GM19463 (cell line): ENCODE measurements at regions not wholly inside any gene's neighbourhood (a gene's known extent, or its start where the extent isn't known, plus 50 kb on each side); places are given as distances from the start of the nearest gene placed in this dataset.

ENCODE experiments used
- ATAC-seq: cut with Tn5 transposase; IDR thresholded peaks from one replicate; pipeline ENCODE4 v1.9.1; 2021; ENCODE audit warnings: mild to moderate bottlenecking, moderate library complexity; ENCODE audit not compliant: unreplicated experiment

GRCh38 chr12:118467641-118468305, 91.4 kb downstream of the SUDS3 start:
- no peak for ATAC-seq

GRCh38 chr12:118472940-118473339, 96.6 kb downstream of the SUDS3 start:
- ATAC-seq = no peak

DNA sequence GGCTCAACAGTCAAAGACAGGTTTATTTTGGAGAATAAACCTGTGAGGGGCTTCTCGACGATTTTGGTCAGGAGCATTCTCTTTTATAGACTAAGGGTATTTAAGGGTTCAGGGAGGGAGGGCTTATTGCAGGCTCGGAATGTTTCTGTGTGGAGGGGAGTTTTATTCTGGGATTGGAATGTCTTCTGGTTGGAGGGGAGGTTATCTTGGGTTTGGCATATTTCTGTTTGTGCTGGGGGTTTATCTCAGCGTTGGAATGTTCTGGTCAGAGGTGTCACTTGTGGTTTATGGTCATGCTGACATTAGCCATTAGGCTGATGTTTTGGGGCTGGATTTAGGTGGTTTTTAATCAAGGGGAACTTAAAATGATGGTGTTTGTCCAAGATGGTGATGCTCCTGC, 103.9 kb downstream of the SUDS3 start:
- ATAC-seq = no peak

GRCh38 chr12:118488034-118488433, 111.7 kb downstream of the SUDS3 start:
- ATAC-seq = no peak

DNA sequence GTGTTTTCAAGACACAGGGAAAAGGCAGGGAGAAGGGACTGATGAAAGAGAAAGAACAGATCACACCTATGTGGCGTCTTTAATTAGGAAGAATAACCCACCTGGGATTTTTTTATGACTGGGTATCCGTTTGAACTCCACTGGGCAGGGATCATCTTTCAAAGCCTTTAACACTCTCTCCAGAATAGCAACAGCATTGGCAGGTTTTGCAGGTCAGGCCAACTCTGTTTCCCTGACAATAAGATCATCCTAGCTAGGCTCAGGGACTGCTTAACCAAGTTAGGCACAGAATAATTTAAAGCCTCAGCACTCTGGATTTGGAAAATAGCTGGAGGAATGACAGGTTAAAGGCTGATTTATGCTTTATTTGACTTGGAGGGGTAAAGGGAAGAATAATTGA, 117.6 kb downstream of the SUDS3 start:
- ATAC-seq = no peak

DNA sequence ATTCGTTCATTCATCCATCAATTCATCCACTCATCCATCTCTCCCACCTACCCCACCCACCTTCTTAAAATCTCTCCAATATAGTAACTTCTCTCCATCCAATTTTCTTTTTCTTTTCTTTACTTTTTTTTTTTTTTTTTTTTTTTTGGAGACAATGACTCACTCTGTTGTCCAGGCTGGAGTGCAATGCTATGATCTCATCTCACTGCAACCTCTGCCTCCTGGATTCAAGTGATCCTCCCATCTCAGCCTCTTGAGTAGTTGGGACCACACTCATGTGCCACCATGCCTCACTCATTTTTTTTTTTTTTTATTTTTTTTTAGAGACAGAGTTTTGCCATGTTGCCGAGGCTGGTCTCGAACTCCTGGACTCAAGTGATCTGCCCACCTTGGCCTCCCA, 118.4 kb downstream of the SUDS3 start:
- ATAC-seq = no peak

DNA sequence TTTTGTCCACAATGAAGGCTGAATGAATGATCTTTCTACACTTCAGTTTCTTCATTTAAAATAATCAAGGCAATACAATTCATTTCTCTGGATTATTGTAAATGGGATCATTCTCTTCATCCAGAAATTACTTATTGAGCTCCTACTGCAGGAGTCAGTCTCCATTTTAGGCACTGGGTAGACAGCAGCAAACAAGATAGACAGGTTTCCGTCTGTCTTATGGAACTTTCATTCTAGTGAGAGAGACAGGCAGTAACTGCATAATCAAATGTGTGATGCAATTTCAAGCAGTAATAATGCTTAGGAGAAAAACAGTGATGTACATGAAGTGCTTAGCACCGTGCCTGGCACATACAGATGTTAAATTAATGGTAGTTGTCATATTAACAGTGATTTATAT, 118.9 kb downstream of the SUDS3 start:
- ATAC-seq = no peak

DNA sequence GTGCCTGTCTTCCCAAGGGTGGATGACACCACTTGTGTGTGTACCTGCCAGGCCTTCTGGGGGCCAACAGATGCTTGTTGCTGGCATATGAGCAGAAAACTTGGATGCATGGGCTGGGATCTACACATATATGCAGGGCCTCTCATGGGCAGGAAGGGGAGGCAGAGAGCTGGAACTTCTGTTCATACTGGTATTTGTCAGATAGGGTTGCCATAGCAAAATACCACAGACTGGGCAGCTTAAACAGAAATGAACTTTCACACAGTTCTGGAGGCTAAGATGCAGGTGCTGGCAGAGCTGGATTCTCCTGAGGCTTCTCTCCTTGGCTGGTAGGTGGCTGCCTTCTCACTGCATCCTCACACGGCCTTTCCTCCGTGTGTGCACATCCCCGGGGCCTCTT, 121.8 kb downstream of the SUDS3 start:
- no peak for ATAC-seq

GRCh38 chr12:118500299-118500698, 123.9 kb downstream of the SUDS3 start:
- ATAC-seq = no peak

DNA sequence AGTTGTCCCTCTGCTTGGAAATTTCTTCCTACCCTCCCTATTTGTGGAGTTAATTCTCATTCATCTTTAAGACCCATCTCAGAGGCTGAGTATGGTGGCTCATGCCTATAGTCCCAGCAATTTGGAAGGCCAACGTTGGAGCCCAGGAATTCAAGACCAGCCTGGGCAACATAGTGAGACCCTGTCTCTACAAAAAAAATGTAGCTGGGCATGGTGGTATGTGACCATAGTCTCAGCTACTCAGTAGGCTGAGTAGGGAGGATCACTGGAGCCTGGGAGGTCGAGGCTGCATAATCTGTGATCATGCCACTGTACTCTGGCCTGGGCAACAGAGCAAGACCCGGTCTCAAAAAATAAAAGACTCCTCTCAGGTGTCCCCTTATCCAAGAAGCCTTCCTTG, 125.1 kb downstream of the SUDS3 start:
- no peak for ATAC-seq

- no peak for ATAC-seq
Measured at GRCh38 chr12:118503476-118503875, 127.1 kb downstream of the SUDS3 start.

DNA sequence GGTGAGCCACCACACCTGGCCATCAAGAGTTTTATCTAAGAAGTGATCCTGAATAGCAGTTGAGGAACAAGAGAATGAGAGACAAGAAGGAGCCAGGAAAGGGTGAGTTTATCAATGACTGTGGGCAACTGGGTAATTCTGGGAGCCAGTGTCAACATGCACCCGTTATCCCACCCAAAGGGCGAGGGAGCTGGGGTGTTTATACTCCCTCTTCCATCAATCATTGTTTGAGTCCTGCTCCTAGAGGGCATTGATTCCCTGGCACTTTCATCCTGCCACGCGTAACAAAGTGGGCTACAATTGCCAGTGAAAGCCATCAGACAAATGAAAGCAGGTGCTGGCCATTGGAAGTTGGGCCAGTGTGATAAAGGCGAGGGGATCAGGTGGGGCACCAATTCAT, 136.3 kb downstream of the SUDS3 start:
- no peak for ATAC-seq

GRCh38 chr12:118513611-118514010, 137.3 kb downstream of the SUDS3 start:
- no peak for ATAC-seq

GRCh38 chr12:118514297-118514696, 137.9 kb downstream of the SUDS3 start:
- no peak for ATAC-seq

GRCh38 chr12:118520214-118521035, 144.1 kb downstream of the SUDS3 start:
- no peak for ATAC-seq

- no peak for ATAC-seq
Measured at GRCh38 chr12:118521036-118521370, 144.6 kb downstream of the SUDS3 start.

GRCh38 chr12:118524446-118524845, 148.1 kb downstream of the SUDS3 start:
- no peak for ATAC-seq

DNA sequence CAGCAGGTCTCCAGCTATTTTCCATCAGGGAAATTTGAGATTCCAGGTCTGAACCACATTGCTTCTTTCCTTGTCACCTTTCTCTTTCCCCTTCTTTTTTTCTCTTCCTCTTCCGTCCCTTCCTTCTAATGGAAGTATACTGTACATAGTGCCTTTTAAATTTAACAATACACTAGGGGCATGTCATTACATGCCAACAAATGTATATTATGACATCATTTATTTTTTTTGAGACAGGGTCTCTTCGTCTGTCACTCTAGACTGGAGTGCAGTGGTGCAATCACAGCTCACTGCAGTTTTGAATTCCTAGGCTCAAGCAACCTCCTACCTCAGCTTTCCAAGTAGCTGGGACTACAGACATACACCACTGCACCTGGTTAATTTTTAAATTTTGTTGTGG, 148.9 kb downstream of the SUDS3 start:
- no peak for ATAC-seq

- no peak for ATAC-seq
Measured at GRCh38 chr12:118526255-118527095, 150.1 kb downstream of the SUDS3 start.

- ATAC-seq = no peak
Measured at GRCh38 chr12:118527310-118527709, 151.0 kb downstream of the SUDS3 start.

- ATAC-seq = no peak
Measured at GRCh38 chr12:118528625-118529024, 152.3 kb downstream of the SUDS3 start.

GRCh38 chr12:118534003-118534402, 157.6 kb downstream of the SUDS3 start:
- ATAC-seq = no peak
